GM06990 (cell line): ENCODE measurements at regions not wholly inside any gene's neighbourhood (a gene's known extent, or its start where the extent isn't known, plus 50 kb on each side); places are given as distances from the start of the nearest gene placed in this dataset.

ENCODE experiments used
- DNase-seq: peaks from one replicate; pipeline ENCODE4 v3.0.0-alpha.2; 2011; ENCODE audit not compliant: insufficient read length; ENCODE audit errors: extremely low read depth
- H3K27me3 ChIP-seq: replicated peaks from 2 replicates; pipeline ENCODE4 v1.6.0; 2011; ENCODE audit warnings: low read length; ENCODE audit not compliant: control insufficient read depth, insufficient read depth
- H3K36me3 ChIP-seq: 2 replicates; pipeline ENCODE4 v1.5.1; 2011; ENCODE audit warnings: low read length; ENCODE audit not compliant: control insufficient read depth, insufficient read depth
- H3K4me3 ChIP-seq: replicated peaks from 2 replicates; pipeline ENCODE4 v1.5.1; 2011; ENCODE audit warnings: low read depth, mild to moderate bottlenecking, control low read depth, low read length
- TF ChIP-seq, protein P1 (sequence below): IDR thresholded peaks from 2 replicates; pipeline ENCODE4 v1.5.1; 2011; ENCODE audit warnings: low read length, control low read depth, mild to moderate bottlenecking, inconsistent platforms; ENCODE audit not compliant: insufficient read depth, poor library complexity, severe bottlenecking

- no peak overlapping the region for H3K4me3 ChIP-seq
- TF ChIP-seq, protein P1, sequence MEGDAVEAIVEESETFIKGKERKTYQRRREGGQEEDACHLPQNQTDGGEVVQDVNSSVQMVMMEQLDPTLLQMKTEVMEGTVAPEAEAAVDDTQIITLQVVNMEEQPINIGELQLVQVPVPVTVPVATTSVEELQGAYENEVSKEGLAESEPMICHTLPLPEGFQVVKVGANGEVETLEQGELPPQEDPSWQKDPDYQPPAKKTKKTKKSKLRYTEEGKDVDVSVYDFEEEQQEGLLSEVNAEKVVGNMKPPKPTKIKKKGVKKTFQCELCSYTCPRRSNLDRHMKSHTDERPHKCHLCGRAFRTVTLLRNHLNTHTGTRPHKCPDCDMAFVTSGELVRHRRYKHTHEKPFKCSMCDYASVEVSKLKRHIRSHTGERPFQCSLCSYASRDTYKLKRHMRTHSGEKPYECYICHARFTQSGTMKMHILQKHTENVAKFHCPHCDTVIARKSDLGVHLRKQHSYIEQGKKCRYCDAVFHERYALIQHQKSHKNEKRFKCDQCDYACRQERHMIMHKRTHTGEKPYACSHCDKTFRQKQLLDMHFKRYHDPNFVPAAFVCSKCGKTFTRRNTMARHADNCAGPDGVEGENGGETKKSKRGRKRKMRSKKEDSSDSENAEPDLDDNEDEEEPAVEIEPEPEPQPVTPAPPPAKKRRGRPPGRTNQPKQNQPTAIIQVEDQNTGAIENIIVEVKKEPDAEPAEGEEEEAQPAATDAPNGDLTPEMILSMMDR = no peak
- no peak for DNase-seq
- peaks cover 1% of the 10 kb centered on the region for H3K27me3 ChIP-seq
- no peaks in the 10 kb centered on the region for H3K36me3 ChIP-seq
Observed at GRCh38 chr4:140246216-140246615, 92.2 kb upstream of the MAML3 start.

- H3K36me3 ChIP-seq = no peaks in the 10 kb centered on the region
- H3K27me3 ChIP-seq = no peaks in the 10 kb centered on the region; the same call in none of the 2 replicates
- TF ChIP-seq, protein P1 = no peak
- no peak for DNase-seq
- no peak overlapping the region for H3K4me3 ChIP-seq
Observed at GRCh38 chr4:140244328-140244727, 90.3 kb upstream of the MAML3 start.

DNA sequence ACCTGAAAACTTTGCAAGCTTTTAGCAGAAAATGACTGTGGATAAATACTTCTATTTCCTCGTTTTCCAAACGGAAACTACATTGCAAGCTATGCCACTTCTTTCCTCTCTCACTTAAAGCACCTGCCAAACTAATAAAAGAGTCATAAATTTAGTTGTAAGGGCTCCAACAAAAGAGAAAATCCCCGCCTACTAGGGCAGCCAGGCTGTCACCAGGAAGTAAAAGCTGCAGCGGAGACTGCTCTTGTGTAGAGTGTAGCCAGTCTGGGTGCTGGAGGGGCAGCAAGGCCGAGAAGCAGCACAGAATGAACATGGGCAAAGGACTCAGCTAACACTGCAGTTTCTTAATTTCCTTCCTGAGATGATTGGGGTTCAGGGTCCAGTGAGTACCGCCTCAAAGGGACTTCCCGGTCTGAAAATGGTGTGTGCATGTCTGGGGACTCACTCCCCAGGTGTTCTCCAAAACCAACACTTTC lies 89.3 kb upstream of the MAML3 start:
- H3K36me3 ChIP-seq = no peaks in the 10 kb centered on the region
- H3K4me3 ChIP-seq = no peak overlapping the region
- DNase-seq = peak; percentile 25
- H3K27me3 ChIP-seq = no peaks in the 10 kb centered on the region; the same call in 1 of the 2 replicates
- TF ChIP-seq, protein P1 = no peak

DNA sequence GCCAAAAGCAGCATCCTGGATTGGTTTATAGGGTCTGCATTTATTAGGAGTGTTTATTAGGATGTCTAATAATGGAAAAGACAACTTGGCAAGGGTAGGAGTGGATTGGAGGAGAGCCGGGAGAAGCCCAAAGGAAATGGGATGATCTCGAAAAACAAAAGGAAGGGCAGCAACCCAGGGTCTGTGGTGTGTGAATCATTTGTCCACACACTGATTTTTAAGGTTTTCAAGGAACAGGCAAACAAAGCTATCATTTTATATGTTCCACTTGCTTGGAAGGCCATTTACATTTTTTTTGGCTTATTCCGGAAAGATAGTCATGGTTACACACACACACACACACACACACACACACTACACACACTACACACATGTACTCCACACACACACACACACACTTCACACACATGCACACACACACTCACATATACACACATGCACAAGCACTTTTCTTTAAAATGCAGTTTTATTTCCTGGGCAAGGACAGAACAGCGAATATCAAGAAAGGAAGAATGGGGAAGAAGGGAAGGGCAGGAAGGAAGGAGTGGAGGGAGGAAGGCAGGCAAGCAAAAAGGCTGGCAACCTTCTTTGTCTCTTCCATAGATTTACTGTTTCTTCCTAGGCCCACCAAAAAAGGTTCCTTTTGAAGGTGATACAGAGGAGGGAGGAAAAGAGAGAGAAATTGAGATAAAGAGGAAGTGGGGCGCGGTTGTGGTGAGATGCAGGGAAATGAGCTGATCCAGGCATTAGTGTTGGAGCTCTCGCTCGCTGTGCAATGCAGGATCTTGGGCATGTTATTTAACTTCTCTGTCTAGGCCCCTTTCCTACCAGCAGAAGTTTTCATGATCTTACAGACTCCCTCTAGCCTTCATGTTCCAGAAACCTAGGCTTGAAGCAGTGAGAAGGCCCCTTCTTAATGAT lies 88.6 kb upstream of the MAML3 start:
- H3K27me3 ChIP-seq = peaks cover 2% of the 10 kb centered on the region
- H3K4me3 ChIP-seq = no peak overlapping the region
- H3K36me3 ChIP-seq = no peaks in the 10 kb centered on the region
- TF ChIP-seq, protein P1 = no peak
- no peak for DNase-seq

DNA sequence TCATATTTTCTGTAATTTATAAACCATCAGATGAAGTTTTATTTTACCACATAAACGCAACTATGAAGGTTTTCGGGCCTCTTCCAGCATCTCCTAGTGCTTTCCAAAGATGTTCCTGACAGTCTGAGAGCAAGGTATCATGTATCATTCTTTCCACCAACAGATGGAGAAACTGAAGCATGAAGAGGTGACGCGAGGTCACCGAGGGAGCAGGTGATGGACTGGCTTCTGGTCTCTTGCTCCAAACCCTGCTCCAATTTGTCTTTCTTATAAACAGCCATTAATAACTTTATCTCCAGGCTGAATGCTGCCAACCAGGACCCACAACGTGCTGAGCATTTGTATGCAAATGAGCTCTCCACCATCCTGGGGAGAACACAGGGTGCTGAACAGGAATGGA lies 86.3 kb upstream of the MAML3 start:
- DNase-seq = no peak
- Histone ChIP-seq H3K27me3 (peaks cover 2% of the 10 kb centered on the region), H3K36me3 (no peaks in the 10 kb centered on the region), H3K4me3 (no peak overlapping the region)
- TF ChIP-seq, protein P1 = no peak
